WTC11 (cell line): ENCODE measurements at regions not wholly inside any gene's neighbourhood (a gene's known extent, or its start where the extent isn't known, plus 50 kb on each side); places are given as distances from the start of the nearest gene placed in this dataset.

ENCODE experiments used
- ATAC-seq: fragments of 200-7000 bp; cut with Tn5 transposase; 2 replicates; pipeline ENCODE4 v1.10.0; 2021; ENCODE audit warnings: mild to moderate bottlenecking, moderate library complexity
- CTCF ChIA-PET: fragments of 300-600 bp; sonication (Branson Sonifier 250); formaldehyde crosslinking; loops from one replicate; lab custom pipeline; 2021; ENCODE audit warnings: antibody characterized with exemption; lab: Charles Lee
- POLR2A ChIA-PET: fragments of 350-600 bp; sonication (Branson Sonifier 250); formaldehyde crosslinking; loops from one replicate; lab custom pipeline; 2021; ENCODE audit warnings: antibody characterized with exemption; lab: Charles Lee
- DNase-seq: peaks from one replicate; pipeline ENCODE4 v3.0.0; 2021; ENCODE audit warnings: low spot score
- H3K27ac Mint-ChIP-seq: 2 replicates; pipeline ENCODE4 v1.8.0; 2021; ENCODE audit warnings: mixed read lengths
- H3K27me3 Mint-ChIP-seq: 2 replicates; pipeline ENCODE4 v1.8.0; 2021; ENCODE audit warnings: low read depth, mild to moderate bottlenecking, moderate library complexity, mixed read lengths
- H3K36me3 Mint-ChIP-seq: 2 replicates; pipeline ENCODE4 v1.8.0; 2021; ENCODE audit warnings: mixed read lengths
- H3K4me1 Mint-ChIP-seq: 2 replicates; pipeline ENCODE4 v1.8.0; 2022; ENCODE audit warnings: mixed read lengths
- H3K4me3 Mint-ChIP-seq: 2 replicates; pipeline ENCODE4 v1.8.0; 2021; ENCODE audit warnings: mild to moderate bottlenecking, moderate library complexity, mixed read lengths
- H3K9me3 Mint-ChIP-seq: 2 replicates; pipeline ENCODE4 v1.8.0; 2021; ENCODE audit warnings: mixed read lengths
- AFF4 ChIP-seq: sonication (generic); formaldehyde crosslinking; IDR thresholded peaks from 2 replicates; pipeline ENCODE4 v1.8.1; 2023; ENCODE audit warnings: mild to moderate bottlenecking, missing genetic modification reagents, borderline replicate concordance
- CREM ChIP-seq: sonication (generic); formaldehyde crosslinking; IDR thresholded peaks from 2 replicates; pipeline ENCODE4 v1.8.1; 2022; ENCODE audit warnings: mild to moderate bottlenecking, missing genetic modification reagents, moderate library complexity
- ESRRA ChIP-seq: sonication (generic); formaldehyde crosslinking; IDR thresholded peaks from 2 replicates; pipeline ENCODE4 v1.8.1; 2022; ENCODE audit warnings: mild to moderate bottlenecking, missing genetic modification reagents, borderline replicate concordance
- ETV6 ChIP-seq: sonication (generic); formaldehyde crosslinking; IDR thresholded peaks from 2 replicates; pipeline ENCODE4 v1.8.1; 2022; ENCODE audit warnings: mild to moderate bottlenecking, missing genetic modification reagents
- FOXJ3 ChIP-seq: sonication (generic); formaldehyde crosslinking; IDR thresholded peaks from 2 replicates; pipeline ENCODE4 v1.9.0; 2021; ENCODE audit warnings: missing genetic modification reagents, mild to moderate bottlenecking, borderline replicate concordance
- JUN ChIP-seq: sonication (generic); formaldehyde crosslinking; IDR thresholded peaks from 2 replicates; pipeline ENCODE4 v1.8.0; 2023; ENCODE audit warnings: mild to moderate bottlenecking, missing genetic modification reagents
- KAT7 ChIP-seq: sonication (generic); formaldehyde crosslinking; IDR thresholded peaks from 2 replicates; pipeline ENCODE4 v1.8.1; 2023; ENCODE audit warnings: missing genetic modification reagents, mild to moderate bottlenecking, borderline replicate concordance
- NFATC4 ChIP-seq: fragments of 250-450 bp; sonication (Bioruptor Pico); IDR thresholded peaks from 2 replicates; pipeline ENCODE4 v1.9.0; 2021; ENCODE audit warnings: mild to moderate bottlenecking
- RELA ChIP-seq: sonication (generic); formaldehyde crosslinking; IDR thresholded peaks from 2 replicates; pipeline ENCODE4 v1.8.1; 2022; ENCODE audit warnings: missing genetic modification reagents, mild to moderate bottlenecking, borderline replicate concordance
- SMAD3 ChIP-seq: sonication (generic); formaldehyde crosslinking; IDR thresholded peaks from 2 replicates; pipeline ENCODE4 v1.8.0; 2022; ENCODE audit warnings: missing genetic modification reagents, mild to moderate bottlenecking, borderline replicate concordance
- TEAD4 ChIP-seq: sonication (generic); formaldehyde crosslinking; IDR thresholded peaks from 2 replicates; pipeline ENCODE4 v1.8.0; 2022; ENCODE audit warnings: mild to moderate bottlenecking, missing genetic modification reagents
- ZNF121 ChIP-seq: sonication (generic); formaldehyde crosslinking; IDR thresholded peaks from 2 replicates; pipeline ENCODE4 v1.8.0; 2023; ENCODE audit warnings: missing genetic modification reagents
- ZNF263 ChIP-seq: sonication (generic); formaldehyde crosslinking; IDR thresholded peaks from 2 replicates; pipeline ENCODE4 v1.8.1; 2022; ENCODE audit warnings: low read depth, mild to moderate bottlenecking, moderate library complexity, missing genetic modification reagents
- TF ChIP-seq, protein P1 (sequence below): sonication (generic); formaldehyde crosslinking; IDR thresholded peaks from 2 replicates; pipeline ENCODE4 v1.8.1; 2022; ENCODE audit warnings: low read depth, mild to moderate bottlenecking, moderate library complexity, missing genetic modification reagents, borderline replicate concordance
- TF ChIP-seq, protein P2 (sequence below): sonication (generic); formaldehyde crosslinking; IDR thresholded peaks from 2 replicates; pipeline ENCODE4 v1.8.1; 2022; ENCODE audit warnings: mild to moderate bottlenecking, moderate library complexity, missing genetic modification reagents
- TF ChIP-seq, protein P3 (sequence below): sonication (generic); formaldehyde crosslinking; IDR thresholded peaks from 2 replicates; pipeline ENCODE4 v1.8.0; 2022; ENCODE audit warnings: mild to moderate bottlenecking, missing genetic modification reagents

GRCh38 chr13:80962173-80962572 lies 621.2 kb upstream of the SPRY2 start:
- DNase-seq, result no peak
- Mint-ChIP-seq H3K9me3 (peaks cover 5% of the 10 kb centered on the region), H3K4me1 (peaks cover 13% of the 10 kb centered on the region), H3K36me3 (no peaks in the 10 kb centered on the region), H3K27me3 (no peaks in the 10 kb centered on the region), H3K27ac (no peak overlapping the region), H3K4me3 (no peak overlapping the region)
- no peak for TF ChIP-seq AFF4 (CRISPR knock-in tag)
- ChIA-PET CTCF (no interaction called here), POLR2A (no interaction called here)
- ATAC-seq, result no peak

DNA sequence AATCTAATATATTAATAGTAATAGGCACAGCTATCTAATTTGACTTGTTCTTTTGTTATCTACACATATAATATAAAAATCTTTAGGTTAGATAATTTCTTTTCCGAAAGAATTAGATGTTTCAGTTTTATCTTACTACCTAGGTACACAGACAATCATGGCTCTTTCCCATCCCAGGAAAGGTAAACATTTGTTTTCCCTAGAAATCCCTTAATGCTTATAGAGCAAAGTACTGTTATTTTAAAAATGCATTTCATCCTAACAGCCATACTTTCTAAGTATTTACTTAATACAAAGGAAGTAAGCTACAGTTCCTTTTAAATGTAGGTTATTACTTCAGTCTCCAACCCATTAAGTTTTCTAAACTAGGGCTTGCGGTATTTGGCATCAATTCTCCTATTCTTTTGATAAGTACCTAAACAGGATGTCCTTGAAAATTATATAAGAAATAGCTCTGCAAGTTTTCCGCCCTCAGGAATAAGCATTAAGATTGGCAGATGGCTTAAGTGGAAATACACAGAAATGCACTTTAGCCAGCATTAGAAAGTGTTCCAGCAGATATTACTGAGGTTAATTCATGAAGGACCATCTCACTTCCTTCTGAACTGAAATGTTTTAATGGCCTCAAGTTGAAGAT lies 616.2 kb upstream of the SPRY2 start:
- ChIA-PET POLR2A (no interaction called here), CTCF (no interaction called here)
- no peaks in the 10 kb centered on the region for H3K36me3 Mint-ChIP-seq
- ATAC-seq (no peak), DNase-seq (no peak)
- peaks cover 14% of the 10 kb centered on the region for H3K9me3 Mint-ChIP-seq
- H3K4me3 Mint-ChIP-seq, result no peak overlapping the region
- no peak overlapping the region for H3K27ac Mint-ChIP-seq
- no peaks in the 10 kb centered on the region for H3K27me3 Mint-ChIP-seq
- TF ChIP-seq ETV6 (CRISPR knock-in tag) (no peak), SMAD3 (CRISPR knock-in tag) (no peak), CREM (CRISPR knock-in tag) (no peak), JUN (CRISPR knock-in tag) (no peak), TEAD4 (CRISPR knock-in tag) (no peak), NFATC4 (no peak)
- TF ChIP-seq, protein P1, sequence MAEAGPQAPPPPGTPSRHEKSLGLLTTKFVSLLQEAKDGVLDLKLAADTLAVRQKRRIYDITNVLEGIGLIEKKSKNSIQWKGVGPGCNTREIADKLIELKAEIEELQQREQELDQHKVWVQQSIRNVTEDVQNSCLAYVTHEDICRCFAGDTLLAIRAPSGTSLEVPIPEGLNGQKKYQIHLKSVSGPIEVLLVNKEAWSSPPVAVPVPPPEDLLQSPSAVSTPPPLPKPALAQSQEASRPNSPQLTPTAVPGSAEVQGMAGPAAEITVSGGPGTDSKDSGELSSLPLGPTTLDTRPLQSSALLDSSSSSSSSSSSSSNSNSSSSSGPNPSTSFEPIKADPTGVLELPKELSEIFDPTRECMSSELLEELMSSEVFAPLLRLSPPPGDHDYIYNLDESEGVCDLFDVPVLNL, result no peak
- TF ChIP-seq, protein P2, sequence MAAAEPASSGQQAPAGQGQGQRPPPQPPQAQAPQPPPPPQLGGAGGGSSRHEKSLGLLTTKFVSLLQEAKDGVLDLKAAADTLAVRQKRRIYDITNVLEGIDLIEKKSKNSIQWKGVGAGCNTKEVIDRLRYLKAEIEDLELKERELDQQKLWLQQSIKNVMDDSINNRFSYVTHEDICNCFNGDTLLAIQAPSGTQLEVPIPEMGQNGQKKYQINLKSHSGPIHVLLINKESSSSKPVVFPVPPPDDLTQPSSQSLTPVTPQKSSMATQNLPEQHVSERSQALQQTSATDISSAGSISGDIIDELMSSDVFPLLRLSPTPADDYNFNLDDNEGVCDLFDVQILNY (CRISPR knock-in tag), result no peak
- H3K4me1 Mint-ChIP-seq, result peaks cover 2% of the 10 kb centered on the region; the same call in 1 of the 2 replicates

- no peak for ATAC-seq
- CTCF ChIA-PET, result interaction anchor here (1.3 kb wide), 1 partner anchor 23 kb away, joined by 3 read pairs; no protein-coding TSS in a partner anchor
- H3K27ac Mint-ChIP-seq, result no peak overlapping the region
These were observed 614.6 kb upstream of the SPRY2 start for GRCh38 chr13:80955501-80955900.

More at GRCh38 chr13:80955501-80955900, 614.6 kb upstream of the SPRY2 start:
- Mint-ChIP-seq H3K4me3 (no peak overlapping the region), H3K27me3 (no peaks in the 10 kb centered on the region), H3K36me3 (no peaks in the 10 kb centered on the region), H3K4me1 (no peaks in the 10 kb centered on the region)
- no peak for DNase-seq
- POLR2A ChIA-PET, result no interaction called here
- TF ChIP-seq AFF4 (CRISPR knock-in tag), result no peak
- TF ChIP-seq FOXJ3, result no peak
- TF ChIP-seq, protein P3, sequence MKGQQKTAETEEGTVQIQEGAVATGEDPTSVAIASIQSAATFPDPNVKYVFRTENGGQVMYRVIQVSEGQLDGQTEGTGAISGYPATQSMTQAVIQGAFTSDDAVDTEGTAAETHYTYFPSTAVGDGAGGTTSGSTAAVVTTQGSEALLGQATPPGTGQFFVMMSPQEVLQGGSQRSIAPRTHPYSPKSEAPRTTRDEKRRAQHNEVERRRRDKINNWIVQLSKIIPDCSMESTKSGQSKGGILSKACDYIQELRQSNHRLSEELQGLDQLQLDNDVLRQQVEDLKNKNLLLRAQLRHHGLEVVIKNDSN (CRISPR knock-in tag), result no peak
- TF ChIP-seq ZNF263 (CRISPR knock-in tag), result no peak
- no peak for TF ChIP-seq ESRRA (CRISPR knock-in tag)
- no peak for TF ChIP-seq RELA
- TF ChIP-seq KAT7 (CRISPR knock-in tag), result no peak
- TF ChIP-seq ZNF121, result no peak
- TF ChIP-seq, protein P1, result no peak
- TF ChIP-seq, all 79 proteins: peak for 0
- peaks cover 9% of the 10 kb centered on the region for H3K9me3 Mint-ChIP-seq
